ENCODE measurements at regions not wholly inside any gene's neighbourhood (a gene's known extent, or its start where the extent isn't known, plus 50 kb on each side); places are given as distances from the start of the nearest gene placed in this dataset.

- TF ChIP-seq SIN3A (IDR thresholded peaks at IDR 0.05; ENCODE audit: borderline replicate concordance, insufficient read depth, low read length) (no peak), TAF1 (IDR thresholded peaks at IDR 0.05; ENCODE audit: borderline replicate concordance, insufficient read depth, low read length) (no peak), FOXP2 (optimal IDR thresholded peaks at IDR 0.05; ENCODE audit: borderline replicate concordance, extremely low read depth, extremely low read length, insufficient read depth) (no peak), REST (IDR thresholded peaks at IDR 0.05; ENCODE audit: insufficient read depth in 1 of 2, low read depth in 2 of 2, low read length in 2 of 2) (no peak), POLR2AphosphoS5 (IDR thresholded peaks at IDR 0.05; ENCODE audit: low read depth, low read length) (no peak)
Observed at GRCh38 chr10:27349987-27350386, 109.4 kb upstream of the ACBD5 start.

- TF ChIP-seq SIN3A (IDR thresholded peaks at IDR 0.05; ENCODE audit: borderline replicate concordance, insufficient read depth, low read length) (no peak), FOXP2 (optimal IDR thresholded peaks at IDR 0.05; ENCODE audit: borderline replicate concordance, extremely low read depth, extremely low read length, insufficient read depth) (no peak), TAF1 (IDR thresholded peaks at IDR 0.05; ENCODE audit: borderline replicate concordance, insufficient read depth, low read length) (no peak), REST (IDR thresholded peaks at IDR 0.05; ENCODE audit: insufficient read depth in 1 of 2, low read depth in 2 of 2, low read length in 2 of 2) (no peak), POLR2AphosphoS5 (IDR thresholded peaks at IDR 0.05; ENCODE audit: low read depth, low read length) (no peak)
Observed at GRCh38 chr10:27345455-27345920, 104.9 kb upstream of the ACBD5 start.

GRCh38 chr10:27344568-27345454 is 104.2 kb upstream of the ACBD5 start:
- TF ChIP-seq REST (IDR thresholded peaks at IDR 0.05; ENCODE audit: insufficient read depth in 1 of 2, low read depth in 2 of 2, low read length in 2 of 2) = no peak

- TF ChIP-seq TAF1 (IDR thresholded peaks at IDR 0.05; ENCODE audit: borderline replicate concordance, insufficient read depth, low read length) = no peak
- TF ChIP-seq FOXP2 (optimal IDR thresholded peaks at IDR 0.05; ENCODE audit: borderline replicate concordance, extremely low read depth, extremely low read length, insufficient read depth) = no peak
- TF ChIP-seq POLR2AphosphoS5 (IDR thresholded peaks at IDR 0.05; ENCODE audit: low read depth, low read length) = no peak
- no peak for TF ChIP-seq SIN3A (IDR thresholded peaks at IDR 0.05; ENCODE audit: borderline replicate concordance, insufficient read depth, low read length)
- no peak for TF ChIP-seq REST (IDR thresholded peaks at IDR 0.05; ENCODE audit: insufficient read depth in 1 of 2, low read depth in 2 of 2, low read length in 2 of 2)
Observed at GRCh38 chr10:27341001-27341400, 100.4 kb upstream of the ACBD5 start.
